GM19025 (cell line): ENCODE measurements at regions not wholly inside any gene's neighbourhood (a gene's known extent, or its start where the extent isn't known, plus 50 kb on each side); places are given as distances from the start of the nearest gene placed in this dataset.

Experiments
- ATAC-seq: cut with Tn5 transposase; IDR thresholded peaks from one replicate; pipeline ENCODE4 v1.9.1; 2021; ENCODE audit warnings: mild to moderate bottlenecking, low read depth, moderate library complexity; ENCODE audit not compliant: unreplicated experiment

DNA sequence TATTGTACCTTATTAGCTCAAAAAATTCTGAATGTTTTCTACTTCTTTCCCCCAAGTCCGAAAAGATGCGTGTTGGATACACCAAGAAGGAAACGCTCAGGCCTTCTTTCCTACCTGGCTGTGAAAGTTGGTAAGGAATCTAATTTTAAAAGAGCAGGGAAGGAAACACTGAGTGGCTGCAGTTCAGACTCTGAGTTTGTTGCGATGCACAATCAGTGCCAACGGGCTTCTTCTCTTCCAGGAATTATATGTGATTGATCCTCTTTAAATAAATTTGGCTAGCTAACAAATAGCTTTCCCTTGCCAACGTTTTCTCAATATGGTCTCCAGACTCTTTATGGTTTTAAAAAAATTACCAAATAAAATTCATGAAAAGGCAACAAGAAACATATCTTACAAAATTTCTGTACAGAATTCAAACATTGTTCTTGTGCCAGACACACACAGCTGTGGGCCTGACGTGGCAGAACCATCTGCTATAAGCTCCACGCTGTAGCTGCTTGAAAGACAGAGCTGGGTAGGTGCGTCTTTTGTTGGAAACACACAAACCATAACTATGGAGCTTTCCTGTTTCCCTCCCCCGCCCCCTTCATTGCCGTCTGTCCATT lies 493.1 kb downstream of the ZNF608 start:
- no peak for ATAC-seq

GRCh38 chr5:124252747-124253146 lies 493.7 kb downstream of the ZNF608 start:
- no peak for ATAC-seq

GRCh38 chr5:124252191-124252638 lies 494.2 kb downstream of the ZNF608 start:
- ATAC-seq = no peak

GRCh38 chr5:124245276-124245675 lies 501.2 kb downstream of the ZNF608 start:
- no peak for ATAC-seq

- ATAC-seq = no peak
Observed at GRCh38 chr5:124240732-124241131, 505.7 kb downstream of the ZNF608 start.

DNA sequence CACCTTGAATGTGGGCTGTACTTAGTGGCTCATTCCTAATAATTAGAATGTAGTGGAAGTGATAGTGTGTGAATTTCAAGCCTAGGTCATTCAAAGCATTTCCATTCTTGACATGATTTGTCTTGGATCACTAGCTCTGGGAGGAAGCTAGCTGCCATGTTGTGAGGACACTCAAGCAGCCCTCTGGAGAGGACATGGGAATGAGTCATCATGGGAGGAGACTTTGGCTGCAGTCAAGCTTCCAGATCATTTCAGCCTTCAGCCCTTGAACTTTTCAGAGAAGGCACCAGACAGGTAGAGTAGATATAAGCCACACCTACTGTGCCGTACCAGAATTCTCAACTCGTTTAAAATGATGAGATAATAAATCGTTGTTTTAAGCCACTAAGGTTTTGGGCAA lies 506.9 kb downstream of the ZNF608 start:
- ATAC-seq = no peak

GRCh38 chr5:124238350-124238749 lies 508.1 kb downstream of the ZNF608 start:
- no peak for ATAC-seq

- no peak for ATAC-seq
Observed at GRCh38 chr5:124237206-124237695, 509.2 kb downstream of the ZNF608 start.

DNA sequence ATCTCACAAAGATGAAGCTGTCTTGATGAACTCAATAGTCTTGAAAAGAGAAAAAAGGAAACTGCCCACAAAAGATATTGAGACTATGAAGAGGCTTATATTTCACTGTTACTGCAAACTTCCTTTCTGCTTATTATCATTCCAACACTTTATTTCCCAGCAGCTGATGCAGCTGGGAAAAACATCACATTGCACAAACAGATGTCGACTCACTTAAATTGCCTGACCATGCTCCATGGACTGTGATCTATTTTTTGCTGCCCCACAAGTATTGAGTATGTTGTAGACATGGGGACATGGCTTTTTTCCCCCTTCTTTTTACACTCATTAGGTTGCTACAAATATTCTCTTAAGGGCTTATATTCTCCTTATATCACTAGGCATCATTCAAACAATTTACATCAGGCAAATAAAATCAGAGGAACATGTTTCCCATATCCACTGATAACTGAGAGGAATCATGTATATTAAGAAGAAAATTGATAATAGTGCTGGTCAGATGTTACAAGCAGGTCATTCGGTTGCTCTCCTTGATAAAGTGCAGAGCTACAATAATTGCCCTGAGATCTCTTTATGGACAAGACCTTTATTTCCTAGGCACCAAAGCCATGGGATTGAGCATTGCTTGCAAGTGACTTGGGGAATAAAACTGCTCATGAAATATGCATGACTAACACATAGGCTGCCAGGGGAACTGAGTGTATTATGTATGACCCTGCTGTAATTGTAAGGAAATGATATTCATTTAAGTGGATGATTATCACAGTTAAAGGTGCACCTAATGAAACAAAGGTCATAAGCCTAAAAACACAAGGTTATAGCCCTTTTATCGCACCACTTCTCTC lies 509.9 kb downstream of the ZNF608 start:
- ATAC-seq = no peak

- ATAC-seq = no peak
Observed at GRCh38 chr5:124235576-124235975, 510.9 kb downstream of the ZNF608 start.

- ATAC-seq = no peak
Observed at GRCh38 chr5:124234770-124235562, 511.5 kb downstream of the ZNF608 start.

DNA sequence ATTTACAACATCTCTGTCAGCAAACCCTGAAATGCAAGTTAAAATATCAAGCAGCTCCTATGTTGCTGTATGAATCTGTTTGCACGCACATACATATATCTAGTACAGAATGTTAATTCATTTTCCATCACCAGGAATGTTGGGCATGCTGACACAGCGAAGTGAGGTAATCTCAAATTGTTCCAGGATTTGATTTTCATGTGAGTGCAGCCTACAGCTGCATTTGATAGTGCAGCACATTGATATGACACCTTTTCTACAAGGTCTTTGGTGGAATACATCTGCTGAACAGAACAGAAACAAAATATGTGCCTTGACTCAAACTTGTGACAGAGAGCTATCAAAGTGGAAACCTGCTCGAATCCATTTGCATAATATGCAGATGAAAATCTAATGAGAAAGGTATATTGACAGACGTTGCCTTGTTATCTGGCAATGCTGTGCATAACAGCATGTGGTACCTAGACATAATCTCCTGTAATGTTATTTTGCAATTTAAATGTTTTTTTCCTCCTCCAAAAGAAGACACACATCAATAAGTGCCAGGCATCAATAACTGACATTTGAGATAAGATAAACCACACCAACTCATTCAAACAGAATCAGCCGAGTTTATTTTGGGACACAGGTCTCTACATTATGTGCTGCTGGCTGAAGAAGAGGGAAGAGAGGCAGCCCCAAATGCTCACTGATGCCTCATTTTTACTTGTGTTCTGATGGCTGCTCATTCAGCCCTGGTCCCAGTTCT lies 512.2 kb downstream of the ZNF608 start:
- no peak for ATAC-seq

DNA sequence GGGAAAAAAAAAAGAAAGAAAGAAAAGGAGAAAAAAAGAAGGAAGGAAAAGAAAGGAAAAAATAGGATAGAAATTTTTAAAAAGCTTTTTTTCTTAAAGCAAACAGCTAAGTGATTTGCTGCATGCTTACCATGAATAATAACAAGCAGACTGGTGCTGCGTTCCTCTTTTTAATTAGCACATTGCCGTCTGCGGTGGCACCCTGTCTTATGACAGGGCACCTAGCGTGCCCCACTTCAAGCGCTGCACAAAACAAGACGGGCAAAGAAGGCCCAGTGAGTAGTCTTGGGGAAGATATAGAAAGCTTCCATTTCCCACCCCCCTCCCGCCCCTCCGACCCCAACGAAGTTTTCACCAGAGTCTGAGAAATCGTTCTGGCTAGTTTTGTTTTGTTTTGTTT lies 513.9 kb downstream of the ZNF608 start:
- no peak for ATAC-seq

- no peak for ATAC-seq
Observed at GRCh38 chr5:124231802-124232201, 514.6 kb downstream of the ZNF608 start.

DNA sequence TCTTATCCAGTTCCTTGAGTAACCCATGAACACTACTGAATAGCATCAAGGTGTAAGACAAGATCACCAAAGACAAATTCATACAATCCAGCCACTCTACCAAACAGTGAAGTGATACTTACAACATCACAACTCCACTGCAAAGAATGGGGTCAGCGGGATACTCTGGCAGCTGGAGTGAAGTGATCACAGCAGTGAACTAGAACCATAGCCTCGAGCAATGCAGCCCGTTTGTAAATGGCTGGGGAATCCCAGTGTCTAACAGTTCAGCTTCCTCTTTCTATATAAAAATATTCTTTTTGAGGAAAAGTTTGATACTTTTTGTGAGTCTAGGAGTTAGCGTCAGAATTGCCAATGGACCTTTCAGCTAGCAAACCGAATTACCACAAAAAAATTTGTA lies 515.2 kb downstream of the ZNF608 start:
- no peak for ATAC-seq

DNA sequence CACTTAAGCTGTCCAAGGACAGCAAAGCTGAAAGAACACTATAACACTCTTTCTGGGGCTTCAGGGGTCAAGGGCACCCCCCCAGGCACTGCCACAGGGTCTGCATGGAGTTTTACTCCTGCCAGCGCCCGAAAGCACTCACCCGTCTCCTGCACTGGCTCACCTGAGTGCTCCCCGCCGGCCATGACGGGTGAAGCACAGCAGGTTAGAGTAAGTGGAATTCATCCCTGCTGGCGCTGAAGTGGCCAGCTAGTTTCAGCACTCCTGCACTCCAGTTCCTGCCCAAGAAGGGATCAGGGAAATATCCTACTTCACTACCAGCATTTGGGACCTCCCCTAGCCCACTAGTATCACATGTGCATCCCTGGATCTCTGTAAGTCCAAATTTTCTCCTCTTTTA lies 516.0 kb downstream of the ZNF608 start:
- ATAC-seq = no peak

GRCh38 chr5:124229352-124229751 lies 517.1 kb downstream of the ZNF608 start:
- no peak for ATAC-seq

- ATAC-seq = no peak
Observed at GRCh38 chr5:124227914-124228313, 518.5 kb downstream of the ZNF608 start.

DNA sequence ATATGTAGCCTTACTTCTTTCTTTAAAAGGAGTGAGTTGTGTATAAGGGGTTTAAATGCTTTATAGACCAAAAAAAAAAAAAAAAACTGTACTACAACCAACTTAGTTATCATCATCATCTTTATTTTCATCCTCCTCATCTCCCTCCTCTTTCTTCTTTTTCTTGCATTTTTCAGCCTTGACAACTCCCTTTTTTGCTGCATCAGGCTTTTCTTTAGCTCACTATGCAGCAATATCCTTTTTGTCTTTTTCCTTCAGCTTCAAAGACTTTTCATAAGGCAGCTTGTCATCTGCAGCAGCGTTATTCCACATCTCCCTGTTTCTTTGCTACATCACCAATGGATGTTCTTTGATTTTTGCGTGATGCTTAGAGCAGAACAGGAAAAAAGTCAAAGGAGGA lies 526.0 kb downstream of the ZNF608 start:
- ATAC-seq = no peak

DNA sequence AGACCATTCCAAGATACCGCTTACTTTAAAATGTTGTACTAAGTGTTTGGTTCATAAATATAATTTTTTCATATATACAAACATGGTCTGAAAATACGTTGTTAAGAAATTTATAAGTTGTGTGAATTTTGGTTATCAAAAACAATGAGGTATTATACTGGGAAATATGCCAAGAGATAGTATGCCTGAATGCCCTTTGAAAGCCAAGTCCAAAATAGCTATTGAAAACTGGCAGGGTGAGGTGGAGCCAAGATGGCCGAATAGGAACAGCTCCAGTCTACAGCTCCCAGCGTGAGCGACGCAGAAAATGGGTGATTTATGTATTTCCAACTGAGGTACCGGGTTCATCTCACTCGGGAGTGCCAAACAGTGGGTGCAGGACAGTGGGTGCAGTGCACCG lies 533.5 kb downstream of the ZNF608 start:
- ATAC-seq = no peak
